Adrenal gland (tissue), 5 donors: ENCODE measurements at regions not wholly inside any gene's neighbourhood (a gene's known extent, or its start where the extent isn't known, plus 50 kb on each side); places are given as distances from the start of the nearest gene placed in this dataset.

Experiments used
- CTCF ChIP-seq, 6 experiments: fragments of 450-650 bp in 4 of 6; fragments of 200-600 bp in 2 of 6; sonication (generic) in 1 of 6; IDR thresholded peaks; 1 replicate in 5 of 6; 2 replicates in 1 of 6; pipeline versions ENCODE4 v1.5.1 to v1.8.0; 2016 to 2021; ENCODE audit warnings: antibody characterized with exemption in 6 of 6, mild to moderate bottlenecking in 2 of 6, moderate library complexity in 1 of 6
- POLR2A ChIP-seq, 2 donors: fragments of 450-650 bp; IDR thresholded peaks; one replicate each; pipeline ENCODE4 v1.6.1; 2017; ENCODE audit warnings: antibody characterized with exemption in 2 of 2, mild to moderate bottlenecking in 2 of 2, moderate library complexity in 1 of 2
- donor health status: DM: no; HTN: no; CAD: no.

- TF ChIP-seq CTCF (IDR thresholded peaks at IDR 0.05) (no peak), POLR2A (IDR thresholded peaks at IDR 0.05) (no peak)
Observed at GRCh38 chr12:24087294-24087693, 137.8 kb upstream of the SOX5 start.
